Keratinocyte (primary cell): ENCODE measurements at regions not wholly inside any gene's neighbourhood (a gene's known extent, or its start where the extent isn't known, plus 50 kb on each side); places are given as distances from the start of the nearest gene placed in this dataset.

Source experiments
- DNase-seq: peaks from one replicate; pipeline ENCODE4 v3.0.0-alpha.2; 2011; ENCODE audit warnings: low read depth, missing footprints, low spot score
- FAIRE-seq: peaks from 2 replicates; lab custom pipeline; 2011; peaks lifted over from hg19 to GRCh38; lab: Jason Lieb, UNC
- H2AFZ ChIP-seq: 2 replicates; pipeline ENCODE4 v1.6.0; 2012; ENCODE audit warnings: low read length, control low read depth, inconsistent platforms; ENCODE audit not compliant: control insufficient read depth
- H3K27ac ChIP-seq: 2 replicates; pipeline ENCODE4 v1.5.1; 2011; ENCODE audit warnings: low read length; ENCODE audit not compliant: control insufficient read depth, insufficient read depth
- H3K27me3 ChIP-seq: 3 replicates; pipeline ENCODE4 v1.6.0; 2011; ENCODE audit warnings: low read length; ENCODE audit not compliant: control insufficient read depth, insufficient read depth; ENCODE audit errors: extremely low read depth
- H3K36me3 ChIP-seq, 2 experiments: 2 replicates in 1 of 2; 3 replicates in 1 of 2; pipeline ENCODE4 v1.5.1; 2011; ENCODE audit warnings: low read length in 2 of 2, mild to moderate bottlenecking in 1 of 2; ENCODE audit not compliant: control insufficient read depth in 2 of 2, insufficient read depth in 2 of 2; ENCODE audit errors: extremely low read depth in 1 of 2
- H3K4me1 ChIP-seq: 3 replicates; pipeline ENCODE4 v1.5.1; 2011; ENCODE audit warnings: low read length; ENCODE audit not compliant: control insufficient read depth, insufficient read depth; ENCODE audit errors: extremely low read depth
- H3K4me2 ChIP-seq: 3 replicates; pipeline ENCODE4 v1.6.0; 2011; ENCODE audit warnings: low read depth, low read length; ENCODE audit not compliant: control insufficient read depth, insufficient read depth; ENCODE audit errors: extremely low read depth
- H3K4me3 ChIP-seq, 3 experiments: fragments of 200-600 bp in 1 of 3; sonication (generic) in 1 of 3; 2 replicates in 2 of 3; 3 replicates in 1 of 3; pipeline ENCODE4 v1.5.1; 2011 to 2016; ENCODE audit warnings: low read length in 3 of 3, mild to moderate bottlenecking in 3 of 3, control low read depth in 2 of 3, inconsistent platforms in 1 of 3, low read depth in 1 of 3, mixed read lengths in 1 of 3, mixed run types in 1 of 3, moderate library complexity in 1 of 3; ENCODE audit not compliant: control insufficient read depth in 2 of 3, insufficient read depth in 2 of 3; ENCODE audit errors: extremely low read depth in 1 of 3
- H3K79me2 ChIP-seq: 2 replicates; pipeline ENCODE4 v1.6.0; 2012; ENCODE audit warnings: low read length; ENCODE audit not compliant: control insufficient read depth, insufficient read depth
- H3K9ac ChIP-seq: 3 replicates; pipeline ENCODE4 v1.6.0; 2011; ENCODE audit warnings: low read length; ENCODE audit not compliant: control insufficient read depth, insufficient read depth; ENCODE audit errors: extremely low read depth
- H3K9me1 ChIP-seq: 3 replicates; pipeline ENCODE4 v1.6.0; 2011; ENCODE audit warnings: low read length; ENCODE audit not compliant: control insufficient read depth, insufficient read depth; ENCODE audit errors: extremely low read depth
- H3K9me3 ChIP-seq: 2 replicates; pipeline ENCODE4 v1.5.1; 2012; ENCODE audit warnings: low read depth, low read length; ENCODE audit not compliant: control insufficient read depth
- H4K20me1 ChIP-seq: 3 replicates; pipeline ENCODE4 v1.6.0; 2011; ENCODE audit warnings: low read length; ENCODE audit not compliant: control insufficient read depth, insufficient read depth; ENCODE audit errors: extremely low read depth
- EZH2 ChIP-seq: IDR thresholded peaks from one replicate; pipeline ENCODE4 v1.6.1; 2012; ENCODE audit warnings: inconsistent platforms, mild to moderate bottlenecking, low read length, moderate library complexity
- dilution Hi-C: fragments of 300-500 bp; cut with MboI; formaldehyde crosslinking; loops from one replicate; pipeline ENCODE4 v1.7.0; 2020; ENCODE audit warnings: low sequenced_read_pairs; ENCODE audit not compliant: extremely low pct_ligation_motif_present
- TF ChIP-seq, protein P1 (sequence below), 3 experiments: IDR thresholded peaks in 1 of 3; conservative IDR thresholded peaks in 1 of 3; optimal IDR thresholded peaks in 1 of 3; 2 replicates in 2 of 3; 3 replicates in 1 of 3; pipeline versions ENCODE3 to v1.5.1; 2011; ENCODE audit warnings: low read length in 3 of 3, mild to moderate bottlenecking in 3 of 3, moderate library complexity in 2 of 3, control low read depth in 1 of 3, inconsistent platforms in 1 of 3; ENCODE audit not compliant: insufficient read depth in 2 of 3; ENCODE audit errors: extremely low read depth in 1 of 3

DNA sequence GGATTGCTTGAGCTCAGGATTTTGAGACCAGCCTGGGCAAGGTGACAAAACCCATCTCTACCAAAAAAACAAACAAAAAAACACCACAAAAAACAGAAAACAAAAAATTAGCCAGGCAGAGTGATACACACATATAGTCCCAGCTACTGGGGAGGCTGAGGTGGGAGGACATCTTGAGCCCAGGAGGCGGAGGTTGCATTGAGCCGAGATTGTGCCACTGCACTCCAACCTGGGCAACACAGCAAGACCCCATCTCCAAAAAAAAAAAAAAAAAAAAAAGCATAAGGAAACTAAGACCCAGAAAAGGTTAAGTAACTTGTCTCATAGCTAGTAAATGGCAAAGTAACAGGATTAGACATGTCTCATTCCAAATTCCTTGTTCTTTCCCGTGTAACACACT is 56.3 kb upstream of the PSMA6 start:
- dilution Hi-C loops, result no loop called here
- Histone ChIP-seq H3K27me3 (no peaks in the 10 kb centered on the region), H3K9me3 (no peaks in the 10 kb centered on the region), H3K4me2 (no peak overlapping the region), H3K79me2 (no peaks in the 10 kb centered on the region), H3K4me1 (peaks cover 3% of the 10 kb centered on the region), H3K9ac (no peak overlapping the region), H3K36me3 (peaks cover 0 to 3% of the 10 kb centered on the region in 2 experiments), H4K20me1 (no peaks in the 10 kb centered on the region), H3K27ac (no peak overlapping the region), H3K4me3 (no peak overlapping the region), H3K9me1 (no peaks in the 10 kb centered on the region), H2AFZ (no peak overlapping the region)
- no peak for DNase-seq
- no peak for FAIRE-seq
- TF ChIP-seq, protein P1, sequence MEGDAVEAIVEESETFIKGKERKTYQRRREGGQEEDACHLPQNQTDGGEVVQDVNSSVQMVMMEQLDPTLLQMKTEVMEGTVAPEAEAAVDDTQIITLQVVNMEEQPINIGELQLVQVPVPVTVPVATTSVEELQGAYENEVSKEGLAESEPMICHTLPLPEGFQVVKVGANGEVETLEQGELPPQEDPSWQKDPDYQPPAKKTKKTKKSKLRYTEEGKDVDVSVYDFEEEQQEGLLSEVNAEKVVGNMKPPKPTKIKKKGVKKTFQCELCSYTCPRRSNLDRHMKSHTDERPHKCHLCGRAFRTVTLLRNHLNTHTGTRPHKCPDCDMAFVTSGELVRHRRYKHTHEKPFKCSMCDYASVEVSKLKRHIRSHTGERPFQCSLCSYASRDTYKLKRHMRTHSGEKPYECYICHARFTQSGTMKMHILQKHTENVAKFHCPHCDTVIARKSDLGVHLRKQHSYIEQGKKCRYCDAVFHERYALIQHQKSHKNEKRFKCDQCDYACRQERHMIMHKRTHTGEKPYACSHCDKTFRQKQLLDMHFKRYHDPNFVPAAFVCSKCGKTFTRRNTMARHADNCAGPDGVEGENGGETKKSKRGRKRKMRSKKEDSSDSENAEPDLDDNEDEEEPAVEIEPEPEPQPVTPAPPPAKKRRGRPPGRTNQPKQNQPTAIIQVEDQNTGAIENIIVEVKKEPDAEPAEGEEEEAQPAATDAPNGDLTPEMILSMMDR (optimal IDR thresholded peaks at IDR 0.05 in 1 of 3, IDR thresholded peaks at IDR 0.05 in 1 of 3, conservative IDR thresholded peaks at IDR 0.05 in 1 of 3; ENCODE audit: extremely low read depth in 1 of 3, insufficient read depth in 2 of 3, low read length in 3 of 3), result no peak
- no peak for TF ChIP-seq EZH2

DNA sequence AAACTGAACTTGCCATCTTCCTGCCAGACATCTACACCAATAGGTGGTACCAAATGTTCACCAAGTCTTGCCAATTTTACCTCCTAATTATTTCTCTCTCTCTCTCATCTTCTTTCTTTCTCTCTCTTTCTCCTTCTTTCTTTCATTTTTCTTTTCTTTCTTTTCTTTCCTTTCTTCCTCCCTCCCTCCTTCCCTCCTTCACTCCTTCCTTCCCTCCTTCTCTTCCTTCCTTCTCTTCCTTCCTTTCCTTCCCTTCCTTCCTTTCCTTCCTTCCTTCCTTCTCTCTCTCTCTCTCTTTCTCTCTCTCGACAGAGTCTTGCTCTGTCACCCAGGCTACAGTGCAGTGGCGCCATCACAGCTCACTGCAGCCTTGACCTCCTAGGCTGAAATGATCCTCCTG is 55.4 kb upstream of the PSMA6 start:
- H3K9me1 ChIP-seq, result no peaks in the 10 kb centered on the region
- H3K9ac ChIP-seq, result no peak overlapping the region
- H3K27me3 ChIP-seq, result no peaks in the 10 kb centered on the region
- no peaks in the 10 kb centered on the region for H3K79me2 ChIP-seq
- H3K4me3 ChIP-seq, result no peak overlapping the region
- H3K4me2 ChIP-seq, result no peak overlapping the region
- TF ChIP-seq, protein P1 (optimal IDR thresholded peaks at IDR 0.05 in 1 of 3, IDR thresholded peaks at IDR 0.05 in 1 of 3, conservative IDR thresholded peaks at IDR 0.05 in 1 of 3; ENCODE audit: extremely low read depth in 1 of 3, insufficient read depth in 2 of 3, low read length in 3 of 3), result no peak
- no peak for TF ChIP-seq EZH2
- H3K9me3 ChIP-seq, result no peaks in the 10 kb centered on the region
- dilution Hi-C loops, result no loop called here
- H2AFZ ChIP-seq, result no peak overlapping the region
- peaks cover 0 to 6% of the 10 kb centered on the region in 2 experiments for H3K36me3 ChIP-seq
- FAIRE-seq (no peak), DNase-seq (no peak)
- H4K20me1 ChIP-seq, result no peaks in the 10 kb centered on the region
- peaks cover 3% of the 10 kb centered on the region for H3K4me1 ChIP-seq
- H3K27ac ChIP-seq, result no peak overlapping the region
